Nephron progenitor cell (in vitro differentiated cells): ENCODE measurements at regions not wholly inside any gene's neighbourhood (a gene's known extent, or its start where the extent isn't known, plus 50 kb on each side); places are given as distances from the start of the nearest gene placed in this dataset.

Experiments used
- DNase-seq: peaks from one replicate; pipeline ENCODE4 v3.0.0; 2021
- H3K27ac Mint-ChIP-seq: 2 replicates; pipeline ENCODE4 v1.8.0; 2021; ENCODE audit warnings: mild to moderate bottlenecking, moderate library complexity, mixed read lengths
- H3K27me3 Mint-ChIP-seq: 2 replicates; pipeline ENCODE4 v1.8.0; 2021; ENCODE audit warnings: mild to moderate bottlenecking, low read depth, mixed read lengths; ENCODE audit not compliant: poor library complexity
- H3K36me3 Mint-ChIP-seq: 2 replicates; pipeline ENCODE4 v1.8.0; 2021; ENCODE audit warnings: low read depth, mixed read lengths
- H3K4me1 Mint-ChIP-seq: 2 replicates; pipeline ENCODE4 v1.8.0; 2021; ENCODE audit warnings: mixed read lengths
- H3K4me3 Mint-ChIP-seq: 2 replicates; pipeline ENCODE4 v1.8.0; 2021; ENCODE audit warnings: mild to moderate bottlenecking, moderate library complexity, mixed read lengths
- H3K9me3 Mint-ChIP-seq: 2 replicates; pipeline ENCODE4 v1.8.0; 2021; ENCODE audit warnings: mild to moderate bottlenecking, moderate library complexity, mixed read lengths
- TF ChIP-seq, protein P1 (sequence below): fragments of 200-600 bp; sonication (generic); IDR thresholded peaks from 2 replicates; pipeline ENCODE4 v1.5.0; 2021; ENCODE audit warnings: antibody characterized with exemption

DNA sequence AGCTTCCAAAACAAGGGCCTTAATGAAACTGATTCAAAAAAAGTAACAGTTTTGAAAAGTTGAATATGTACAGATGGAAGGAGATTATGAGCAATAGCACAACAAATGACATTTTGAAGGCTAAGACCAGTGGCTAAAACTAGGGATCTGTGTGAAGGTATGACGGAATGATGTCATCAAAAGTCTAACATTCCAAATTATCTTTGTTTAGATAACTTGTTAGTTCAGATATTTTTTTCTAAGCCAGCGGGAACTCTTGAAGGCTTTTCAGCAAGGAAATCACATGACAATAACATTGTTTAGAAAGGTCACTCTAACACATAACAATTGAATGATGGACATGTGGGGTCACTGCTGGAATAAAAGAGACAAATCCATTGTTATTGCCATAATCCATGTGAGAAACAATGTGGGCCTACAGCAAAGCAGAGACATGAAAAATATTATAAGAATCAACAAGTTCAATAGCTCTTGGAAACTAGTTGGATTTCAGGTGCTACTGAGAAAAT lies 260.5 kb downstream of the CASP12 start:
- Mint-ChIP-seq H3K9me3 (no peaks in the 10 kb centered on the region), H3K4me1 (peaks cover 5% of the 10 kb centered on the region), H3K36me3 (no peaks in the 10 kb centered on the region), H3K4me3 (no peak overlapping the region), H3K27ac (no peak overlapping the region), H3K27me3 (peaks cover 2% of the 10 kb centered on the region)
- TF ChIP-seq, protein P1, sequence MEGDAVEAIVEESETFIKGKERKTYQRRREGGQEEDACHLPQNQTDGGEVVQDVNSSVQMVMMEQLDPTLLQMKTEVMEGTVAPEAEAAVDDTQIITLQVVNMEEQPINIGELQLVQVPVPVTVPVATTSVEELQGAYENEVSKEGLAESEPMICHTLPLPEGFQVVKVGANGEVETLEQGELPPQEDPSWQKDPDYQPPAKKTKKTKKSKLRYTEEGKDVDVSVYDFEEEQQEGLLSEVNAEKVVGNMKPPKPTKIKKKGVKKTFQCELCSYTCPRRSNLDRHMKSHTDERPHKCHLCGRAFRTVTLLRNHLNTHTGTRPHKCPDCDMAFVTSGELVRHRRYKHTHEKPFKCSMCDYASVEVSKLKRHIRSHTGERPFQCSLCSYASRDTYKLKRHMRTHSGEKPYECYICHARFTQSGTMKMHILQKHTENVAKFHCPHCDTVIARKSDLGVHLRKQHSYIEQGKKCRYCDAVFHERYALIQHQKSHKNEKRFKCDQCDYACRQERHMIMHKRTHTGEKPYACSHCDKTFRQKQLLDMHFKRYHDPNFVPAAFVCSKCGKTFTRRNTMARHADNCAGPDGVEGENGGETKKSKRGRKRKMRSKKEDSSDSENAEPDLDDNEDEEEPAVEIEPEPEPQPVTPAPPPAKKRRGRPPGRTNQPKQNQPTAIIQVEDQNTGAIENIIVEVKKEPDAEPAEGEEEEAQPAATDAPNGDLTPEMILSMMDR, result no peak
- no peak for DNase-seq

DNA sequence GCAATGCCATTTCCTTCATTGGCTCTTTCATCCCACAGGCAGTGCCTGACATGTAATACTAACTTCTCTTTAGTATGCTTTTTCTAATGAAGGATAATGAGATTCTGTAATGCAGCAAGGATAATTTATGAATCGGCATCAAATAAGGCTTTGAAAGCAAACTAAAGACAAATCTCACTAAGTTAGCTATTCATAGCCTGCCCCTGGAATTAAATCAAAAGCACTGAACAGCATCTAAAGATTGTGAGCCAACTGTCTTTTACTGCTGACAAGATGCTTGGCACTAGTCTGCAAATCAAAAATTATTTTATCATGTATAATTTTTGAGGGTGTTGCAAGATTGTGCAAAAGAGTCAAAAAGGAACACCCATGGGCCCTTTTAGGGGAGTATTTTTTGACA lies 265.0 kb downstream of the CASP12 start:
- no peak for DNase-seq
- Mint-ChIP-seq H3K36me3 (no peaks in the 10 kb centered on the region), H3K4me3 (no peak overlapping the region), H3K9me3 (no peaks in the 10 kb centered on the region), H3K27me3 (peaks cover 2% of the 10 kb centered on the region), H3K4me1 (peaks cover 5% of the 10 kb centered on the region), H3K27ac (no peak overlapping the region)
- TF ChIP-seq, protein P1, result no peak

DNA sequence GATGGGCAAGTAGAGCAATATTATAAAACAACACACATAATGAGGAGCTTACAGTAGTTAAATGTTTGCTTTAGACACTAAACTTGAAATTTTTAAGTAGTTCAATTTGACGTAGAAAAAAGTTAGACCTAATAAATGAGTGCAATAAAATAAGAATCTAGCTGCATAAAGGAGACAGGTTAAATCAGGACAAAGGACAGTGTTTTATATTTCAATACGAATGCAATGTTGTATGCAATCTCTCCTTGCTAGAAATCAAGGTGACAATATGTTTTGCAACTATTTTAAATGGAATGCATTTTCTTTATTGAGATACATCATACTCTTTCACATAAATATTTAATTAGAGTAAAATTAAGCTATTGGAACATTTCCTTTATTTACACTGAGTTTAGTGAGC lies 267.9 kb downstream of the CASP12 start:
- Mint-ChIP-seq H3K9me3 (no peaks in the 10 kb centered on the region), H3K36me3 (no peaks in the 10 kb centered on the region), H3K4me1 (peaks cover 5% of the 10 kb centered on the region), H3K27me3 (peaks cover 2% of the 10 kb centered on the region), H3K4me3 (no peak overlapping the region), H3K27ac (no peak overlapping the region)
- TF ChIP-seq, protein P1, result no peak
- DNase-seq, result no peak

DNA sequence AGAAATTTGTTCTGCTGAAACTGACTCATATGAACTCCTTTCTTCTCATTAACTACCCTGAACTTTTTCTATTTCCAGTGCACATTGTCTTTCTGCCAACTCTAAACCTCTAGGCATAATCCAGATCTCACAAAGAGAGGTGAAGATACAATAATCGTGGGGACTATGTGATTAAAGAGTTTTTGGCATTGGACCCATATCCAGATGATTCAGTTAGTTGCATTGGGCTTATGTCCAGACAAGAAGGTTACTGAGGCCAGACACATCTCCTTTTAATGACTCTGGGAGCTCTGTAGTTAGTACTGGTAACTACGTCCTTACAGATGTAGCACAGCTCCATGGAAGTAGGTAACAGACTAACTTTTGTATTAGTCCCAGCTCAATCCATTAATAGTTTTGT lies 273.0 kb downstream of the CASP12 start:
- DNase-seq, result no peak
- peaks cover 3% of the 10 kb centered on the region for H3K27me3 Mint-ChIP-seq
- no peak overlapping the region for H3K27ac Mint-ChIP-seq
- H3K4me1 Mint-ChIP-seq, result no peaks in the 10 kb centered on the region
- H3K36me3 Mint-ChIP-seq, result no peaks in the 10 kb centered on the region
- no peak overlapping the region for H3K4me3 Mint-ChIP-seq
- TF ChIP-seq, protein P1, result no peak
- no peaks in the 10 kb centered on the region for H3K9me3 Mint-ChIP-seq

DNA sequence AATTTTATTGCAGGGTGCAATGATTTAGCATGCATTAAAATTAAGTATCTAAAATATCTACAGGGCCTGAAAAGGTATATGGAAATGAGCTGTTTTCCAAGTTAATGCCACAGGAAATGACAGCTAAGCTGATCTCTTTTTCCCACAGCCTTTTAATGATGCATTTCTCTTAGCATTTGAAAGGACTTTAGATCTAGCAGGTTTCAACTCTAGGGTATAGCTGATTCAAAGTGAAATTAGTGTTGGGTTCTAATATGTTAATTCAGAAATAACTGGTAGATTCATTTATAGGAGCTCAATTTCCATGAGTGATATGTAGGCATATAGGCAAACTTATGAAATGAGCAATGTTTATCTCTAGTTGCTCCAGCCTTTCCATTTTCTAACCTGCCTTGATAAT lies 274.2 kb downstream of the CASP12 start:
- no peak overlapping the region for H3K27ac Mint-ChIP-seq
- no peaks in the 10 kb centered on the region for H3K36me3 Mint-ChIP-seq
- H3K4me1 Mint-ChIP-seq, result no peaks in the 10 kb centered on the region

DNA sequence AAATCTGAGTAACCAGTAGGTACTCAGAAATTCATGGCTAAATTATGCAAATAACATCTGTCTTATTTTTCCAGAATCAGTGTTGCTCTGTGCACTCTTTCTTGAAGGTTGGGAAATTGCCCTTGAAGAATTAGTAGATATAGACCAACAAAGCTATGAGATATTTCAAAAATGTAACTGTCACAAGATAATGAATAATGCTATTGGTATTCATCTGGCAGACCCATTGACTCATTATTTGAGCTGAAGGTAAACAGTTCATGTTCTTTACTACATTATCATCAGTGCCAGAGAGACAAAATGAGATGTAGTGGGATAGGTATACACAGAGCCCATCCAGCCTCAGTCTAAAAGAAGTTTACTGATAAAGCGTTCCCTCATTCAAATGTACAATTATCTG lies 274.7 kb downstream of the CASP12 start:
- H3K27ac Mint-ChIP-seq, result no peak overlapping the region

More for the DNA sequence above, 274.2 kb downstream of the CASP12 start:
- TF ChIP-seq, protein P1, result no peak
- Mint-ChIP-seq H3K4me3 (no peak overlapping the region), H3K27me3 (peaks cover 5% of the 10 kb centered on the region), H3K9me3 (no peaks in the 10 kb centered on the region)
- no peak for DNase-seq

More for the DNA sequence above, 274.7 kb downstream of the CASP12 start:
- DNase-seq, result no peak
- Mint-ChIP-seq H3K36me3 (no peaks in the 10 kb centered on the region), H3K27me3 (peaks cover 8% of the 10 kb centered on the region), H3K4me3 (no peak overlapping the region), H3K4me1 (no peaks in the 10 kb centered on the region), H3K9me3 (no peaks in the 10 kb centered on the region)
- TF ChIP-seq, protein P1, result no peak
